Lung (tissue), 11 donors: ENCODE measurements at regions not wholly inside any gene's neighbourhood (a gene's known extent, or its start where the extent isn't known, plus 50 kb on each side); places are given as distances from the start of the nearest gene placed in this dataset.
"Not testable (repeated sequence)": the region's sequence is repeated elsewhere in the genome, so short reads cannot be mapped to it uniquely, and the experiment has no call there.

Experiments used
- ATAC-seq: fragments of 200-7000 bp; cut with Tn5 transposase; one replicate; pipeline ENCODE4 v1.9.1; 2020; ENCODE audit warnings: moderate number of reproducible peaks; ENCODE audit not compliant: insufficient read depth, low FRiP score
- DNase-seq, 3 donors: peaks; one replicate each; pipeline ENCODE4 v3.0.0-alpha.2; 2013 to 2017
- H3K27ac ChIP-seq, 2 donors: one replicate each; pipeline ENCODE4 v1.5.1; 2013; ENCODE audit warnings: mild to moderate bottlenecking in 2 of 2, moderate library complexity in 2 of 2, control low read depth in 1 of 2, inconsistent platforms in 1 of 2, low read depth in 1 of 2, low read length in 1 of 2
- H3K27me3 ChIP-seq, 3 donors: one replicate each; pipeline ENCODE4 v1.5.1; 2013; ENCODE audit warnings: low read length in 2 of 3; ENCODE audit not compliant: control insufficient read depth in 3 of 3, insufficient read depth in 3 of 3
- H3K36me3 ChIP-seq, 4 donors: one replicate each; pipeline ENCODE4 v1.5.1; 2013; ENCODE audit warnings: low read length in 4 of 4, mild to moderate bottlenecking in 1 of 4, moderate library complexity in 1 of 4; ENCODE audit not compliant: control insufficient read depth in 4 of 4, insufficient read depth in 4 of 4
- H3K4me1 ChIP-seq, 5 donors: one replicate each; pipeline ENCODE4 v1.5.1; 2013; ENCODE audit warnings: low read length in 5 of 5, mild to moderate bottlenecking in 2 of 5, moderate library complexity in 1 of 5; ENCODE audit not compliant: control insufficient read depth in 5 of 5, insufficient read depth in 5 of 5
- H3K4me3 ChIP-seq: one replicate; pipeline ENCODE4 v1.5.1; 2013; ENCODE audit warnings: mild to moderate bottlenecking, control low read depth, moderate library complexity
- H3K9ac ChIP-seq, 2 donors: one replicate each; pipeline ENCODE4 v1.5.1; 2013; ENCODE audit warnings: low read length in 2 of 2, control low read depth in 1 of 2; ENCODE audit not compliant: insufficient read depth in 1 of 2
- H3K9me3 ChIP-seq, 4 donors: one replicate each; pipeline ENCODE4 v1.5.1; 2013; ENCODE audit warnings: low read length in 3 of 4, mild to moderate bottlenecking in 1 of 4, moderate library complexity in 1 of 4; ENCODE audit not compliant: control insufficient read depth in 4 of 4, insufficient read depth in 3 of 4
- CTCF ChIP-seq: IDR thresholded peaks from 2 replicates; pipeline ENCODE4 v1.5.1; 2012; ENCODE audit warnings: mild to moderate bottlenecking; ENCODE audit errors: control extremely low read depth, extremely low read depth
- WGBS, 2 donors: extraction: QIAGEN DNeasy Blood & Tissue Kit; methylation state at CpG; one replicate each; pipeline ENCODE4 v1.1.7; 2013; 5-methylcytosine and 5-hydroxymethylcytosine counted together
- donor health status: control.
- donor health status: control.
- donor health status: Bipolar disorder and iron deficiency.
- donor health status: healthy.
- donor health status: DM: yes; HTN: yes; CAD: no.

GRCh38 chr3:110430146-110430545 lies 641.5 kb upstream of the NECTIN3 start:
- DNase-seq (no peak), ATAC-seq (no peak)
- no peak overlapping the region for H3K4me3 ChIP-seq
- no peak overlapping the region for H3K27ac ChIP-seq
- H3K4me1 ChIP-seq, result peaks cover 0 to 4% (median 0%) of the 10 kb centered on the region in 5 donors
- TF ChIP-seq CTCF, result no peak
- WGBS, 2 donors, result 71 to 79% methylated on average over 1 of the region's 1 CpG
- no peaks in the 10 kb centered on the region for H3K9me3 ChIP-seq
- H3K36me3 ChIP-seq, result no peaks in the 10 kb centered on the region
- H3K27me3 ChIP-seq, result no peaks in the 10 kb centered on the region
- no peak overlapping the region for H3K9ac ChIP-seq

GRCh38 chr3:110436209-110436608 lies 635.4 kb upstream of the NECTIN3 start:
- WGBS, 2 donors, result 85 to 92% methylated on average over 3 of the region's 3 CpGs
- Histone ChIP-seq H3K27ac (no peak overlapping the region), H3K9ac (no peak overlapping the region), H3K4me3 (no peak overlapping the region), H3K4me1 (peaks cover 0 to 4% (median 0%) of the 10 kb centered on the region in 5 donors), H3K9me3 (no peaks in the 10 kb centered on the region), H3K36me3 (no peaks in the 10 kb centered on the region), H3K27me3 (no peaks in the 10 kb centered on the region)
- ATAC-seq (no peak), DNase-seq (no peak)
- TF ChIP-seq CTCF, result no peak

- WGBS, 2 donors, result 90 to 92% methylated on average over 29 to 30 of the region's 30 CpGs
- not testable (repeated sequence) for ATAC-seq, DNase-seq, H3K4me3 ChIP-seq, H3K9me3 ChIP-seq, H3K9ac ChIP-seq, H3K36me3 ChIP-seq, H3K27ac ChIP-seq, H3K27me3 ChIP-seq, H3K4me1 ChIP-seq
Observed at GRCh38 chr3:110440066-110440653, 631.5 kb upstream of the NECTIN3 start.

- no peak for TF ChIP-seq CTCF
- WGBS, 2 donors, result 87 to 94% methylated on average over 4 of the region's 4 CpGs
- Histone ChIP-seq H3K27ac (no peak overlapping the region), H3K27me3 (no peaks in the 10 kb centered on the region), H3K9ac (no peak overlapping the region), H3K9me3 (peaks cover 0 to 4% (median 0%) of the 10 kb centered on the region in 4 donors), H3K4me3 (no peak overlapping the region), H3K36me3 (no peaks in the 10 kb centered on the region), H3K4me1 (no peaks in the 10 kb centered on the region)
- no peak for DNase-seq
- no peak for ATAC-seq
Observed at GRCh38 chr3:110454066-110454465, 617.5 kb upstream of the NECTIN3 start.
